Hepatic stellate cell (primary cell): ENCODE measurements at regions not wholly inside any gene's neighbourhood (a gene's known extent, or its start where the extent isn't known, plus 50 kb on each side); places are given as distances from the start of the nearest gene placed in this dataset.
"Not testable (repeated sequence)": the region's sequence is repeated elsewhere in the genome, so short reads cannot be mapped to it uniquely, and the experiment has no call there.

Source experiments
- DNase-seq: peaks from one replicate; pipeline ENCODE4 v3.0.0; 2011; ENCODE audit warnings: low spot score

GRCh38 chr14:50018201-50018932, 98.0 kb downstream of the VCPKMT start:
- DNase-seq, result peak; percentile 29

- DNase-seq, result no peak
Observed at GRCh38 chr14:50018933-50019210, 97.5 kb downstream of the VCPKMT start.

- DNase-seq, result no peak
Observed at GRCh38 chr14:50020184-50020583, 96.2 kb downstream of the VCPKMT start.

DNA sequence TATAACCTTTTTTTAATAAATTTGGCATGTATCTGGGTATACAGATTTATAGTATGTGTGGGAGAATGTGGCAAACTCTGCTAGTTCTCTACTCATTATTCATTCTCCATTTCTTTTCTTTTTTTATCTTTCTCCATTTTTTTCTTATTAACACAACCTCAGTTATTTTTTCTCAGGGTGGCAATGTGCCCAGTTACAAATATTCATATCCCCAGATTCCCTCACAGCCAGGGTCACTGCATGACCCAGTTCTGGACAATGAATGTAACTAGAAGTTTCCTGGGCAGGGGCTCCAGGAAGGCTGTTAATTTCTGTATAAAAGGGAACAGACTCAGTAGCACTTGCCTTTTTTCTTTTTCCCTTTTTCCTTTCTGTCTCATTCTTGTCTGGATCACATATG, 95.6 kb downstream of the VCPKMT start:
- DNase-seq, result no peak

DNA sequence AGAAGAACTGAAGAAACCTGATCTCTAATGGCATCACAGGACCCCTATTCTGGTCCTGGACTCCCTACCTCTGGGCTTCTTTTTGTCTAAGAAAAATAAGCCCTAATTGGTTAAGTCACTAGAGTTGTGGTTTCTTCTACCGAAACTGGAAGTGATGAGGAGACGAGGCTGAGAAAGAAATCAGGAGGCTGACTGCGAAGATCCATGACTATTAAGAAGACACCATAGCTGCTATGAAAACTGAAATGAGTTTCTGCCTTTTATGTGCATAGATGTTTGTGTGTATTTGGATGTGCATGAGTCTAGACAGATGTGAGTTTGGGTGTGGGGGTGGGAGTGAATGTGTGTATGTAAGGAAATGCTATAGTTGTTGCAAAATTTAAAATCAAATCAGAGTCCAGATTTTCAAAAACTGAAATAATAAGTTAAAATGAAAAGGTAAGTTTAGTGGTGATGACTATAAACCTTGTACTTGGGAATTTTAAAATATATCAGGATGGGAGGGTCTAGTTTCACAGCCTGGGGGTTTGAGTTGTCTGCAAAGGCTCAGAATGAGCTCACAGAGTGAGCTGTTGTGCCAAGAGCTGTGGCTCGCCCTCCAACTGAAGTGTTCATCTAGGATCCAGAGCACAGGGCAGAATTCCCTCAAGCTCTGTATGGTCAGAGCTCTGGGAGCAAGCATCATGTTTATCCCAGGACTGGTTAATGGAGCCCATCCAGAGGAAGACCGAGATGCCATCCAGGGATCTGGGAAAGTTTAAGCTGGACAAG, 94.9 kb downstream of the VCPKMT start:
- DNase-seq, result no peak

- DNase-seq, result no peak
Observed at GRCh38 chr14:50022661-50023060, 93.7 kb downstream of the VCPKMT start.

- peak; percentile 51 for DNase-seq
Observed at GRCh38 chr14:50023671-50024490, 92.5 kb downstream of the VCPKMT start.

GRCh38 chr14:50025073-50025472, 91.3 kb downstream of the VCPKMT start:
- no peak for DNase-seq

GRCh38 chr14:50025776-50026175, 90.6 kb downstream of the VCPKMT start:
- DNase-seq, result no peak

DNA sequence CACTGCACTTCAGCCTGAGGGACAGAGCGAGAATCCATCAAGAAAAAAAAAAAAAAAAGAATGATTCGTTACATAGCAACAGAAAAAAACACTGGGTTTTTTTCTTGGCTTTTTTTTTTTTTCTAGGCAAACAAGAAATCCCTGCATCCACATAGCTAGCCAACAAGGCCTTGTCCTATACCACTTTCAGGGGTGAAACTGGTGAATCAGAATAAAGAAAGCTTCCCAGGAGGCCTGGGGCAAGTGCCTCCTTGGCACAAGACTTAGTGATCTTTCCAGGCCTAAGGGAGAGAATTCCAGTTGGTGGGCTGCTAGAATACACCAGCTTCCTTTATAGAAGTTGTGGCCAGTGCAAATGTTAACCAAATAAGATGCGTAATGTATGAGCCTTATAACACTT, 90.0 kb downstream of the VCPKMT start:
- DNase-seq, result no peak

DNA sequence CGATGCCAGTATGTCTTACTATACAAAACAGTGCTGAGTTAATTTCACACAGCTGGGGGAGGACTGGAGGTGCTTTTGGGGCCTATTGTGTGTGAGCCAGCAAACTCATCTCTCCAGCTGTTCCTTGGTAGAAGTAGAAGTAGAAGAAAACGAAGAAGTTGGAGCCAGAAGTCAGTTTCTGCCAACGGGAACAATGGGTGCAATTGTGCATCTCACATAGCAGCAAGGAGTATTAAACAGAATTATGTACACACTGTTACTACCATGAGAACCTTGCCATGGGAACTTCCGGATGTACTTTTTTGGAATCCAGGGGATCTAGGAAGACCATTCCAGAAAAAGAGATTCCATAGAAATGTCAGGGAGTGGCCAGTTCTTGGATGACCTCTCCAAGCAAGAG, 88.6 kb downstream of the VCPKMT start:
- DNase-seq, result no peak

- no peak for DNase-seq
Observed at GRCh38 chr14:50028458-50028857, 87.9 kb downstream of the VCPKMT start.

GRCh38 chr14:50030036-50030435, 86.3 kb downstream of the VCPKMT start:
- DNase-seq, result no peak

DNA sequence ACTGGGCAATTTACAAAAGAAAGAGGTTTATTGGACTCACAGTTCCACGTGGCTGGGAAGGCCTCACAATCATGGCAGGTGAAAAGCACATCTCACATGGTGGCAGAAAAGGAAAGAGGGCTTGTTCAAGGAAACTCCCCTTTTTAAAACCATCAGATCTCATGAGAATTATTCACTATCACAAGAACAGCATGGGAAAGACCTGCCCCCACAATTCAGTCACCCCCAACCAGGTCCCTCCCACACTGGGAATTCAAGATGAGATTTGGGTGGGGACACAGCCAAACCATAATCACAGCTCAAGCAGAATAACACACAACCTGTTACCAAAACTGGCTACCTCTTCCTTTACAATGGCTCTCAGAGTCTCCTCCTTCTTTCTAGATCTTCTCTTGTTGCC, 85.5 kb downstream of the VCPKMT start:
- not testable (repeated sequence) for DNase-seq

- no peak for DNase-seq
Observed at GRCh38 chr14:50031602-50032313, 84.6 kb downstream of the VCPKMT start.

DNA sequence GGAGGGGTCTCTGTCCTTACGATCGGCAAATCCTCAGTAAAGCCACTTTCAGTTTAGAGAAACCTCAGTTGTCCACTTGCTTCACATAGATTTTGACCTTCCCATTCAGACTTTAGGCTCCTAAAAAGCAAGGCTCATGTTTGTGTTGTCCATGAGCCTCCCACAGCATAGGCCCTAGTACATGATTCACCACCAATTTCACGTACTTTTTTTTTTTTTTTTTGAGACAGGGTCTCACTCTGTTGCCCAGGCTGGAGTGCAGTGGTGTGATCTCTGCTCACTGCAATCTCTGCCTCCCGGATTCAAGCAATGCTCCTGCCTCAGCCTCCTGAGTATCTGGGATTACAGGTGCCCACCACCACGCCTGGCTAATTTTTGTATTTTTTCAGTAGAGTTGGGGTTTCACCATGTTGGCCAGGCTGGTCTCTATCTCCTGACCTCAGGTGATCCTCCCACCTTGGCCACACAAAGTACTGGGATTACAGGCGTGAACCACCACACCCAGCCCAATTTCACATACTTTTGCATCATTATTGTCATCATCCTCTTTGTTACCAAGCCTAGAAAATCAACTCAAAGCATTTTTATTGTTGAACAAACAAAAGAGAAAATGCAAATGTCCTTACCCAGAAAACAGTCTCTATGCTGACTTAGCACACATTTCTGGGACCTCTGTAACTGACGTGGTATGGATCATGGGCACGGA, 83.8 kb downstream of the VCPKMT start:
- DNase-seq, result not testable (repeated sequence)

GRCh38 chr14:50035214-50035613, 81.2 kb downstream of the VCPKMT start:
- no peak for DNase-seq

DNA sequence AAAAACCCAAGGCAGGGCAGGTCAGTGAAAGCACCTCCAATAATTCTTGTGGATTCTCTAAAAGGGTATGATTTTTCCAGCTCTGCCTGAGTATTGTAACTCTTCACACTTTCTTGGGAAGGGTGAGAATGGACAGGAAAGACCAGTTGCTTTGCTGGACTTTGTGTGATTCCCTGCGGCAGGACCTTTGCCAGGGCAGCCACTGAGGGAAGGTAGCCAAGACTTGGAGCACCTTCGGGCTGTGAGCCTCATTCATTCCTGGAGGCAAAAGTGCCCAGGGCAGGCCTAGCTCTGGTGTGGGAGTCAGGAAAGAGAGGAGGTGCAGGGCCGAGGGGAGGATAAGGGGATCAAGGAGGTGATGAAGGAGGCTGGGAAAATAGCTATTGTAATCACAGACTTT, 80.2 kb downstream of the VCPKMT start:
- no peak for DNase-seq

GRCh38 chr14:50036637-50037036, 79.7 kb downstream of the VCPKMT start:
- DNase-seq, result no peak

GRCh38 chr14:50037240-50037639, 79.1 kb downstream of the VCPKMT start:
- DNase-seq, result no peak

- DNase-seq, result peak; percentile 25
Observed at GRCh38 chr14:50037852-50038251, 78.5 kb downstream of the VCPKMT start.
